ENCODE measurements at regions not wholly inside any gene's neighbourhood (a gene's known extent, or its start where the extent isn't known, plus 50 kb on each side); places are given as distances from the start of the nearest gene placed in this dataset.

- H3K9me3 Mint-ChIP-seq (ENCODE audit: unreplicated experiment): peaks cover 10% of the 10 kb centered on the region
- no peaks in the 10 kb centered on the region for H3K36me3 ChIP-seq (ENCODE audit: control insufficient read depth, insufficient read depth, low read length)
- POLR2A ChIA-PET: no interaction called here
- no peak overlapping the region for H3K27ac Mint-ChIP-seq (ENCODE audit: unreplicated experiment)
- H3K4me3 Mint-ChIP-seq (ENCODE audit: unreplicated experiment): no peak overlapping the region
- peaks cover 7% of the 10 kb centered on the region for H3K4me1 Mint-ChIP-seq (ENCODE audit: low read depth, unreplicated experiment)
- no TSS peak for BruUV-seq (replicated peaks)
- no peaks in the 10 kb centered on the region for H3K27me3 ChIP-seq (replicated peaks; ENCODE audit: control insufficient read depth, insufficient read depth, low read length)
- intact Hi-C loops (cut with micrococcal nuclease; ENCODE audit: unreplicated experiment): no loop called here
- H3K27me3 Mint-ChIP-seq (ENCODE audit: insufficient read depth, unreplicated experiment): no peaks in the 10 kb centered on the region
- H3K4me1 ChIP-seq: 0 out of 2 replicates have a peak, but pooled peaks cover 5% of the 10 kb centered on the region
- no peak overlapping the region for H3K4me3 ChIP-seq (ENCODE audit: low read depth, low read length)
- no peak for TF ChIP-seq CTCF (IDR thresholded peaks at IDR 0.05; ENCODE audit: insufficient read depth in 1 of 2, low read depth in 1 of 2, low read length in 1 of 2, severe bottlenecking in 1 of 2, unreplicated experiment in 1 of 2)
- H3K36me3 Mint-ChIP-seq (ENCODE audit: insufficient read depth, unreplicated experiment): peaks cover 6% of the 10 kb centered on the region
- H3K9me3 ChIP-seq: no peaks in the 10 kb centered on the region
- CTCF ChIA-PET: no interaction called here
- DNase-seq: no peak
These were observed 70.4 kb upstream of the AGA start for GRCh38 chr4:177512646-177513045.

GRCh38 chr4:177517862-177518261 lies 75.6 kb upstream of the AGA start:
- no peak for DNase-seq
- Histone ChIP-seq H3K36me3 (ENCODE audit: control insufficient read depth, insufficient read depth, low read length) (no peaks in the 10 kb centered on the region), H3K27me3 (replicated peaks; ENCODE audit: control insufficient read depth, insufficient read depth, low read length) (no peaks in the 10 kb centered on the region), H3K4me1 (no peaks in the 10 kb centered on the region), H3K4me3 (ENCODE audit: low read depth, low read length) (no peak overlapping the region), H3K9me3 (no peaks in the 10 kb centered on the region)
- intact Hi-C loops (cut with micrococcal nuclease; ENCODE audit: unreplicated experiment): no loop called here
- BruUV-seq (replicated peaks): no TSS peak
- ChIA-PET CTCF (no interaction called here), POLR2A (no interaction called here)
- Mint-ChIP-seq H3K27ac (ENCODE audit: unreplicated experiment) (no peak overlapping the region), H3K36me3 (ENCODE audit: insufficient read depth, unreplicated experiment) (no peaks in the 10 kb centered on the region), H3K27me3 (ENCODE audit: insufficient read depth, unreplicated experiment) (peaks cover 4% of the 10 kb centered on the region), H3K4me1 (ENCODE audit: low read depth, unreplicated experiment) (no peaks in the 10 kb centered on the region), H3K4me3 (ENCODE audit: unreplicated experiment) (no peak overlapping the region), H3K9me3 (ENCODE audit: unreplicated experiment) (peaks cover 4% of the 10 kb centered on the region)
- no peak for TF ChIP-seq CTCF (IDR thresholded peaks at IDR 0.05; ENCODE audit: insufficient read depth in 1 of 2, low read depth in 1 of 2, low read length in 1 of 2, severe bottlenecking in 1 of 2, unreplicated experiment in 1 of 2)

GRCh38 chr4:177519481-177520260 lies 77.4 kb upstream of the AGA start:
- BruUV-seq (replicated peaks): no TSS peak
- ChIA-PET CTCF (no interaction called here), POLR2A (no interaction called here)
- TF ChIP-seq CTCF (IDR thresholded peaks at IDR 0.05; ENCODE audit: insufficient read depth in 1 of 2, low read depth in 1 of 2, low read length in 1 of 2, severe bottlenecking in 1 of 2, unreplicated experiment in 1 of 2): no peak
- Histone ChIP-seq H3K27me3 (replicated peaks; ENCODE audit: control insufficient read depth, insufficient read depth, low read length) (no peaks in the 10 kb centered on the region), H3K4me1 (no peaks in the 10 kb centered on the region), H3K9me3 (no peaks in the 10 kb centered on the region), H3K4me3 (ENCODE audit: low read depth, low read length) (no peak overlapping the region), H3K36me3 (ENCODE audit: control insufficient read depth, insufficient read depth, low read length) (no peaks in the 10 kb centered on the region)
- no peak overlapping the region for H3K27ac Mint-ChIP-seq (ENCODE audit: unreplicated experiment)
- H3K4me3 Mint-ChIP-seq (ENCODE audit: unreplicated experiment): no peak overlapping the region
- peaks cover 7% of the 10 kb centered on the region for H3K27me3 Mint-ChIP-seq (ENCODE audit: insufficient read depth, unreplicated experiment)
- no peaks in the 10 kb centered on the region for H3K4me1 Mint-ChIP-seq (ENCODE audit: low read depth, unreplicated experiment)
- no peaks in the 10 kb centered on the region for H3K36me3 Mint-ChIP-seq (ENCODE audit: insufficient read depth, unreplicated experiment)
- no peak for DNase-seq
- intact Hi-C loops (cut with micrococcal nuclease; ENCODE audit: unreplicated experiment): no loop called here
- peaks cover 11% of the 10 kb centered on the region for H3K9me3 Mint-ChIP-seq (ENCODE audit: unreplicated experiment)

Data from Caco-2 (cell line).